ENCODE measurements at regions not wholly inside any gene's neighbourhood (a gene's known extent, or its start where the extent isn't known, plus 50 kb on each side); places are given as distances from the start of the nearest gene placed in this dataset.

DNA sequence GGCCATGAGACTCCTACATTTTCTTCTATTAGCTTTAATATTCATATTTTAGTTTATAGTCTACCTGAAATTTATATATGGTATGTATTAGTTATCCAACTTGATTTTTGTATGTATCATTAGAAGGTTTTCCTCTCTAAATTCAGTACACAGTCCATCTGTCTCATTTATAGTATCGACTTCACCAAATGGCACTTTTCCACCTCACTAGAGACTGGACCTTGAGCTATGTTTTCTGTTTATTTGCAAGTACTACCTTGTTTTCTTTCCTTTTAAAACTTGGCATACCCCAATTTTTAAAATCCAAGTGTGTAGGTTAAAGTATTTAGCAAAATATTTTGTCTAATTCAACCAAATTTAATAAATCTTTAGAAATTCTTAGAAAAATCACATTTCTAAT lies 1137.5 kb downstream of the NSUN3 start:
- H3K4me2 ChIP-seq (ENCODE audit: insufficient read depth, low read length) = no peak overlapping the region
- H3K9me3 ChIP-seq (replicated peaks; ENCODE audit: control insufficient read depth, insufficient read depth, low read depth, low read length) = no peaks in the 10 kb centered on the region
- H3K4me3 ChIP-seq = no peak overlapping the region
- BruUV-seq (replicated peaks) = no TSS peak
- H3K27ac ChIP-seq (ENCODE audit: extremely low read depth, low read depth, low read length) = no peak overlapping the region
- intact Hi-C loops (cut with micrococcal nuclease) (no loop called here), in situ Hi-C loops (cut with MboI) (no loop called here)
- H3K27me3 ChIP-seq (ENCODE audit: control insufficient read depth in 2 of 2, insufficient read depth in 2 of 2, low read length in 2 of 2) = no peaks in the 10 kb centered on the region
- H3K9me1 ChIP-seq (ENCODE audit: control insufficient read depth, insufficient read depth, low read length) = no peaks in the 10 kb centered on the region
- no peaks in the 10 kb centered on the region for H3K79me2 ChIP-seq (ENCODE audit: control insufficient read depth, insufficient read depth, low read length)
- CTCF ChIA-PET (ENCODE audit: low intra/inter-chr PET ratio) = no interaction called here
- no peaks in the 10 kb centered on the region for H3K36me3 ChIP-seq (ENCODE audit: control insufficient read depth, insufficient read depth, low read length)
- no peaks in the 10 kb centered on the region for H4K20me1 ChIP-seq (replicated peaks; ENCODE audit: control insufficient read depth, insufficient read depth, low read length)
- no peak overlapping the region for H2AFZ ChIP-seq (ENCODE audit: low read depth, low read length)
- DNase-seq (ENCODE audit: extremely low read depth in 1 of 4, low spot score in 3 of 4) (no peak), ATAC-seq (no peak), FAIRE-seq (no peak)
- 0% methylated on average over 1 of the region's 1 CpG for WGBS (ENCODE audit: insufficient coverage, low coverage, missing lambda C conversion rate)
- H3K9ac ChIP-seq (ENCODE audit: insufficient read depth in 1 of 2, low read depth in 2 of 2, low read length in 2 of 2) = no peak overlapping the region
- POLR2A ChIA-PET = no interaction called here
- no peaks in the 10 kb centered on the region for H3K4me1 ChIP-seq (replicated peaks in 1 of 2; ENCODE audit: control insufficient read depth in 2 of 2, insufficient read depth in 2 of 2, low read length in 2 of 2)
- TF ChIP-seq ZC3H4 (CRISPR knock-in tag; IDR thresholded peaks at IDR 0.05; ENCODE audit: borderline replicate concordance) = no peak
- TF ChIP-seq, protein P1, sequence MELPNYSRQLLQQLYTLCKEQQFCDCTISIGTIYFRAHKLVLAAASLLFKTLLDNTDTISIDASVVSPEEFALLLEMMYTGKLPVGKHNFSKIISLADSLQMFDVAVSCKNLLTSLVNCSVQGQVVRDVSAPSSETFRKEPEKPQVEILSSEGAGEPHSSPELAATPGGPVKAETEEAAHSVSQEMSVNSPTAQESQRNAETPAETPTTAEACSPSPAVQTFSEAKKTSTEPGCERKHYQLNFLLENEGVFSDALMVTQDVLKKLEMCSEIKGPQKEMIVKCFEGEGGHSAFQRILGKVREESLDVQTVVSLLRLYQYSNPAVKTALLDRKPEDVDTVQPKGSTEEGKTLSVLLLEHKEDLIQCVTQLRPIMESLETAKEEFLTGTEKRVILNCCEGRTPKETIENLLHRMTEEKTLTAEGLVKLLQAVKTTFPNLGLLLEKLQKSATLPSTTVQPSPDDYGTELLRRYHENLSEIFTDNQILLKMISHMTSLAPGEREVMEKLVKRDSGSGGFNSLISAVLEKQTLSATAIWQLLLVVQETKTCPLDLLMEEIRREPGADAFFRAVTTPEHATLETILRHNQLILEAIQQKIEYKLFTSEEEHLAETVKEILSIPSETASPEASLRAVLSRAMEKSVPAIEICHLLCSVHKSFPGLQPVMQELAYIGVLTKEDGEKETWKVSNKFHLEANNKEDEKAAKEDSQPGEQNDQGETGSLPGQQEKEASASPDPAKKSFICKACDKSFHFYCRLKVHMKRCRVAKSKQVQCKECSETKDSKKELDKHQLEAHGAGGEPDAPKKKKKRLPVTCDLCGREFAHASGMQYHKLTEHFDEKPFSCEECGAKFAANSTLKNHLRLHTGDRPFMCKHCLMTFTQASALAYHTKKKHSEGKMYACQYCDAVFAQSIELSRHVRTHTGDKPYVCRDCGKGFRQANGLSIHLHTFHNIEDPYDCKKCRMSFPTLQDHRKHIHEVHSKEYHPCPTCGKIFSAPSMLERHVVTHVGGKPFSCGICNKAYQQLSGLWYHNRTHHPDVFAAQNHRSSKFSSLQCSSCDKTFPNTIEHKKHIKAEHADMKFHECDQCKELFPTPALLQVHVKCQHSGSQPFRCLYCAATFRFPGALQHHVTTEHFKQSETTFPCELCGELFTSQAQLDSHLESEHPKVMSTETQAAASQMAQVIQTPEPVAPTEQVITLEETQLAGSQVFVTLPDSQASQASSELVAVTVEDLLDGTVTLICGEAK (IDR thresholded peaks at IDR 0.05) = no peak
- TF ChIP-seq, protein P1 (CRISPR knock-in tag; IDR thresholded peaks at IDR 0.05) = no peak
- TF ChIP-seq, protein P2, sequence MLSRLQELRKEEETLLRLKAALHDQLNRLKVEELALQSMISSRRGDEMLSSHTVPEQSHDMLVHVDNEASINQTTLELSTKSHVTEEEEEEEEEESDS (CRISPR knock-in tag; IDR thresholded peaks at IDR 0.05) = no peak
- TF ChIP-seq, protein P3, sequence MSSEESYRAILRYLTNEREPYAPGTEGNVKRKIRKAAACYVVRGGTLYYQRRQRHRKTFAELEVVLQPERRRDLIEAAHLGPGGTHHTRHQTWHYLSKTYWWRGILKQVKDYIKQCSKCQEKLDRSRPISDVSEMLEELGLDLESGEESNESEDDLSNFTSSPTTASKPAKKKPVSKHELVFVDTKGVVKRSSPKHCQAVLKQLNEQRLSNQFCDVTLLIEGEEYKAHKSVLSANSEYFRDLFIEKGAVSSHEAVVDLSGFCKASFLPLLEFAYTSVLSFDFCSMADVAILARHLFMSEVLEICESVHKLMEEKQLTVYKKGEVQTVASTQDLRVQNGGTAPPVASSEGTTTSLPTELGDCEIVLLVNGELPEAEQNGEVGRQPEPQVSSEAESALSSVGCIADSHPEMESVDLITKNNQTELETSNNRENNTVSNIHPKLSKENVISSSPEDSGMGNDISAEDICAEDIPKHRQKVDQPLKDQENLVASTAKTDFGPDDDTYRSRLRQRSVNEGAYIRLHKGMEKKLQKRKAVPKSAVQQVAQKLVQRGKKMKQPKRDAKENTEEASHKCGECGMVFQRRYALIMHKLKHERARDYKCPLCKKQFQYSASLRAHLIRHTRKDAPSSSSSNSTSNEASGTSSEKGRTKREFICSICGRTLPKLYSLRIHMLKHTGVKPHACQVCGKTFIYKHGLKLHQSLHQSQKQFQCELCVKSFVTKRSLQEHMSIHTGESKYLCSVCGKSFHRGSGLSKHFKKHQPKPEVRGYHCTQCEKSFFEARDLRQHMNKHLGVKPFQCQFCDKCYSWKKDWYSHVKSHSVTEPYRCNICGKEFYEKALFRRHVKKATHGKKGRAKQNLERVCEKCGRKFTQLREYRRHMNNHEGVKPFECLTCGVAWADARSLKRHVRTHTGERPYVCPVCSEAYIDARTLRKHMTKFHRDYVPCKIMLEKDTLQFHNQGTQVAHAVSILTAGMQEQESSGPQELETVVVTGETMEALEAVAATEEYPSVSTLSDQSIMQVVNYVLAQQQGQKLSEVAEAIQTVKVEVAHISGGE (CRISPR knock-in tag; IDR thresholded peaks at IDR 0.05) = no peak
- TF ChIP-seq, protein P4, sequence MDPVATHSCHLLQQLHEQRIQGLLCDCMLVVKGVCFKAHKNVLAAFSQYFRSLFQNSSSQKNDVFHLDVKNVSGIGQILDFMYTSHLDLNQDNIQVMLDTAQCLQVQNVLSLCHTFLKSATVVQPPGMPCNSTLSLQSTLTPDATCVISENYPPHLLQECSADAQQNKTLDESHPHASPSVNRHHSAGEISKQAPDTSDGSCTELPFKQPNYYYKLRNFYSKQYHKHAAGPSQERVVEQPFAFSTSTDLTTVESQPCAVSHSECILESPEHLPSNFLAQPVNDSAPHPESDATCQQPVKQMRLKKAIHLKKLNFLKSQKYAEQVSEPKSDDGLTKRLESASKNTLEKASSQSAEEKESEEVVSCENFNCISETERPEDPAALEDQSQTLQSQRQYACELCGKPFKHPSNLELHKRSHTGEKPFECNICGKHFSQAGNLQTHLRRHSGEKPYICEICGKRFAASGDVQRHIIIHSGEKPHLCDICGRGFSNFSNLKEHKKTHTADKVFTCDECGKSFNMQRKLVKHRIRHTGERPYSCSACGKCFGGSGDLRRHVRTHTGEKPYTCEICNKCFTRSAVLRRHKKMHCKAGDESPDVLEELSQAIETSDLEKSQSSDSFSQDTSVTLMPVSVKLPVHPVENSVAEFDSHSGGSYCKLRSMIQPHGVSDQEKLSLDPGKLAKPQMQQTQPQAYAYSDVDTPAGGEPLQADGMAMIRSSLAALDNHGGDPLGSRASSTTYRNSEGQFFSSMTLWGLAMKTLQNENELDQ (CRISPR knock-in tag; IDR thresholded peaks at IDR 0.05; ENCODE audit: borderline replicate concordance) = no peak

All from K562 (cell line).